Stimulated activated naive CD8-positive, alpha-beta T cell treated with anti-CD3 and anti-CD28 coated beads, Interleukin-15, Interleukin-2, amounts not matched to agents 100 U/mL and 50 U/mL, for 24 hours (primary cell): ENCODE measurements at regions not wholly inside any gene's neighbourhood (a gene's known extent, or its start where the extent isn't known, plus 50 kb on each side); places are given as distances from the start of the nearest gene placed in this dataset.

Experiments
- ATAC-seq: fragments of 150-1000 bp; cut with Tn5 transposase; one replicate; pipeline ENCODE4 v1.10.0; 2021
- DNase-seq: peaks from one replicate; pipeline ENCODE4 v3.0.0; 2021

DNA sequence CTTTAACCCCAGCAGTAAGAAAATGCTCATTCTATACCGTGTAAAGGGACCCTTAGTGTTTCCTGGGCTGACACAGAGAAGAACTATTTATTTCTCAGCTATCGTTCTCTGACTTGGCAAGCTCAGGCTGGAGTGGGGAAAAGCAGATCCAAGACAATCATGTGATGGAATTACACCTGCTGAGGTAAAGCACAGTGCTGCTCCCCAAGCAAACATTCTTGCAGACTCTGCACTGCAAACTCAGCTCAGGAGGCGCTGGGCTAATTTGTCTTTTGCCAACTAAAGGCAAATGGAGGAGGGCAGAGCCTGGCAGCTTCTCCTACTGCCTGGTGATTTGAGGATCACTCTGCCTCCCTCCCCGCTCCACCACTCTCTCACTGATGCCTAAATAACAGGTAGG, 57.8 kb upstream of the FUT8 start:
- ATAC-seq, result no peak

GRCh38 chr14:65356327-65356836, 56.1 kb upstream of the FUT8 start:
- ATAC-seq (peak; percentile 44), DNase-seq (peak; percentile 51)

More for the DNA sequence above, 57.8 kb upstream of the FUT8 start:
- DNase-seq, result no peak

- no peak for DNase-seq
- ATAC-seq, result no peak
These were observed 55.4 kb upstream of the FUT8 start for GRCh38 chr14:65357113-65357512.

GRCh38 chr14:65357689-65358088, 54.8 kb upstream of the FUT8 start:
- ATAC-seq (no peak), DNase-seq (no peak)

DNA sequence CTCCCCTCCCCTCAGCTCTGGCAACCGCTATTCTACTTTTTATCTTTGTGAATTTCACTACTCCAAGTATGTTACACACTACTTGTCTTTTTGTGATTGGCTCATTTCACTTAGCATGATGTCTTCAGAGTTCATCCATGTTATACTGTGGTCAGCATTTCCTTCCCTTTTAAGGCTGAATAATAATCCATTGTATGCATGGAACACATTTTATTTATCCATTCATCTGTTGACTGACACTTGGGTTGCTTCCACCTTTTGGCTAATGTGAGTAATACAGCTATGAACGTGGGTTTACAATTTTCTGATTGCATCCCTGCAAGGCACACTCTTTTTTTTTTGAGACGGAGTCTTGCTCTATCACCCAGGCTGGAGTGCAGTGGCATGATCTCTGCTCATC, 53.0 kb upstream of the FUT8 start:
- DNase-seq (no peak), ATAC-seq (peak; percentile 19)

GRCh38 chr14:65360144-65360784, 52.3 kb upstream of the FUT8 start:
- DNase-seq (no peak), ATAC-seq (peak; percentile 55)

- DNase-seq (no peak), ATAC-seq (no peak)
These were observed 50.6 kb upstream of the FUT8 start for GRCh38 chr14:65361920-65362319.
